H9 (cell line): ENCODE measurements at regions not wholly inside any gene's neighbourhood (a gene's known extent, or its start where the extent isn't known, plus 50 kb on each side); places are given as distances from the start of the nearest gene placed in this dataset.

ENCODE experiments used
- DNase-seq: peaks from one replicate; pipeline ENCODE4 v3.0.0-alpha.2; 2017
- H2AFZ ChIP-seq: one replicate; pipeline ENCODE4 v1.6.1; 2013; ENCODE audit warnings: mild to moderate bottlenecking, low read length, control low read depth, moderate library complexity
- H2AK5ac ChIP-seq: 2 replicates; pipeline ENCODE4 v1.6.1; 2013; ENCODE audit warnings: low read length, control low read depth, mixed read lengths; ENCODE audit not compliant: insufficient read length
- H2BK120ac ChIP-seq: one replicate; pipeline ENCODE4 v1.6.1; 2013; ENCODE audit warnings: low read depth, mild to moderate bottlenecking, low read length, control low read depth, inconsistent platforms; ENCODE audit not compliant: poor library complexity, severe bottlenecking
- H2BK12ac ChIP-seq: 2 replicates; pipeline ENCODE4 v1.6.1; 2013; ENCODE audit warnings: low read length, control low read depth, mixed read lengths, low read depth; ENCODE audit not compliant: insufficient read length
- H2BK15ac ChIP-seq: 2 replicates; pipeline ENCODE4 v1.6.1; 2013; ENCODE audit warnings: low read depth, low read length, control low read depth
- H2BK20ac ChIP-seq: one replicate; pipeline ENCODE4 v1.6.1; 2013; ENCODE audit warnings: low read depth, mild to moderate bottlenecking, low read length, control low read depth, inconsistent platforms; ENCODE audit not compliant: poor library complexity, severe bottlenecking
- H2BK5ac ChIP-seq: 2 replicates; pipeline ENCODE4 v1.6.1; 2013; ENCODE audit warnings: low read length, control low read depth, mixed read lengths; ENCODE audit not compliant: insufficient read length
- H3K14ac ChIP-seq: 2 replicates; pipeline ENCODE4 v1.6.1; 2013; ENCODE audit warnings: low read length, control low read depth; ENCODE audit not compliant: insufficient read depth
- H3K18ac ChIP-seq: 2 replicates; pipeline ENCODE4 v1.6.1; 2013; ENCODE audit warnings: low read depth, mild to moderate bottlenecking, mixed read lengths, low read length, control low read depth; ENCODE audit not compliant: insufficient read length
- H3K23ac ChIP-seq: 2 replicates; pipeline ENCODE4 v1.6.1; 2013; ENCODE audit warnings: low read length, control low read depth, mixed read lengths, low read depth; ENCODE audit not compliant: insufficient read length
- H3K23me2 ChIP-seq: 2 replicates; pipeline ENCODE4 v1.6.1; 2013; ENCODE audit warnings: low read depth, mild to moderate bottlenecking, mixed read lengths, low read length, control low read depth; ENCODE audit not compliant: insufficient read length, poor library complexity, severe bottlenecking
- H3K27ac ChIP-seq: 2 replicates; pipeline ENCODE4 v1.5.1; 2013; ENCODE audit warnings: low read length, control low read depth, mixed read lengths, low read depth; ENCODE audit not compliant: insufficient read length
- H3K27me3 ChIP-seq: 2 replicates; pipeline ENCODE4 v1.6.1; 2013; ENCODE audit warnings: low read length, control low read depth, inconsistent platforms; ENCODE audit not compliant: insufficient read depth
- H3K4ac ChIP-seq: 2 replicates; pipeline ENCODE4 v1.6.1; 2013; ENCODE audit warnings: low read depth, mild to moderate bottlenecking, control low read depth, inconsistent platforms, low read length, moderate library complexity
- H3K4me1 ChIP-seq: 2 replicates; pipeline ENCODE4 v1.6.1; 2013; ENCODE audit warnings: low read length, control low read depth, inconsistent platforms; ENCODE audit not compliant: insufficient read depth
- H3K4me2 ChIP-seq: 2 replicates; pipeline ENCODE4 v1.6.1; 2013; ENCODE audit warnings: low read length, control low read depth, mixed read lengths; ENCODE audit not compliant: insufficient read length, insufficient read depth
- H3K56ac ChIP-seq: 2 replicates; pipeline ENCODE4 v1.6.1; 2013; ENCODE audit warnings: low read depth, mild to moderate bottlenecking, mixed read lengths, low read length, control low read depth; ENCODE audit not compliant: insufficient read length
- H3K79me1 ChIP-seq: 2 replicates; pipeline ENCODE4 v1.6.1; 2013; ENCODE audit warnings: low read depth, mild to moderate bottlenecking, moderate library complexity, low read length, control low read depth, inconsistent platforms; ENCODE audit not compliant: insufficient read depth, poor library complexity, severe bottlenecking
- H3K79me2 ChIP-seq: 2 replicates; pipeline ENCODE4 v1.6.1; 2013; ENCODE audit warnings: low read length, control low read depth, inconsistent platforms; ENCODE audit not compliant: insufficient read depth
- H3K9ac ChIP-seq: 2 replicates; pipeline ENCODE4 v1.6.1; 2013; ENCODE audit warnings: low read length, control low read depth, mixed read lengths; ENCODE audit not compliant: insufficient read length; ENCODE audit errors: extremely low read depth
- H3K9me3 ChIP-seq: one replicate; pipeline ENCODE4 v1.6.1; 2013; ENCODE audit warnings: low read depth, low read length, inconsistent platforms; ENCODE audit not compliant: control insufficient read depth
- H3T11ph ChIP-seq: one replicate; pipeline ENCODE4 v1.6.1; 2013; ENCODE audit warnings: mild to moderate bottlenecking, low read length, control low read depth, inconsistent platforms
- H4K20me1 ChIP-seq: one replicate; pipeline ENCODE4 v1.6.1; 2013; ENCODE audit not compliant: control insufficient read depth, insufficient read length, insufficient read depth
- H4K5ac ChIP-seq: 2 replicates; pipeline ENCODE4 v1.6.1; 2013; ENCODE audit warnings: low read depth, mild to moderate bottlenecking, mixed read lengths, low read length, control low read depth; ENCODE audit not compliant: insufficient read length
- H4K8ac ChIP-seq: replicated peaks from 2 replicates; pipeline ENCODE4 v1.6.1; 2013; ENCODE audit warnings: low read length, control low read depth, mixed read lengths, low read depth; ENCODE audit not compliant: insufficient read length
- H4K91ac ChIP-seq: 2 replicates; pipeline ENCODE4 v1.6.1; 2013; ENCODE audit warnings: low read depth, mild to moderate bottlenecking, moderate library complexity, mixed read lengths, low read length, control low read depth; ENCODE audit not compliant: insufficient read length
- H3K27ac Mint-ChIP-seq, 3 experiments: 2 replicates in 2 of 3; 3 replicates in 1 of 3; pipeline ENCODE4 v1.8.0; 2020 to 2021; ENCODE audit warnings: mixed read lengths in 3 of 3, mild to moderate bottlenecking in 1 of 3, moderate library complexity in 1 of 3
- H3K27me3 Mint-ChIP-seq: 2 replicates; pipeline ENCODE4 v1.8.0; 2021; ENCODE audit warnings: low read depth, mild to moderate bottlenecking, moderate library complexity, mixed read lengths
- H3K36me3 Mint-ChIP-seq, 3 experiments: 2 replicates in 2 of 3; 3 replicates in 1 of 3; pipeline ENCODE4 v1.8.0; 2020 to 2021; ENCODE audit warnings: low read depth in 3 of 3, mixed read lengths in 3 of 3; ENCODE audit not compliant: insufficient read depth in 1 of 3
- H3K4me1 Mint-ChIP-seq, 2 experiments: 2 replicates each; pipeline ENCODE4 v1.8.0; 2020; ENCODE audit warnings: mixed read lengths in 2 of 2
- H3K4me3 Mint-ChIP-seq, 2 experiments: 2 replicates in 1 of 2; 3 replicates in 1 of 2; pipeline ENCODE4 v1.8.0; 2020 to 2021; ENCODE audit warnings: mild to moderate bottlenecking in 2 of 2, mixed read lengths in 2 of 2, moderate library complexity in 1 of 2
- H3K9me3 Mint-ChIP-seq, 2 experiments: 2 replicates in 1 of 2; 3 replicates in 1 of 2; pipeline ENCODE4 v1.8.0; 2020; ENCODE audit warnings: mild to moderate bottlenecking in 2 of 2, mixed read lengths in 2 of 2, moderate library complexity in 1 of 2
- whole genome bisulfite sequencing: extraction: QIAGEN DNeasy Blood & Tissue Kit; methylation state at CpG from one replicate; pipeline ENCODE4 v1.1.7; 2013; ENCODE audit warnings: missing lambda C conversion rate, low lambda C conversion rate, mixed read lengths; ENCODE audit not compliant: insufficient read length; ENCODE audit errors: extremely low coverage; 5-methylcytosine and 5-hydroxymethylcytosine counted together
- TF ChIP-seq, protein P1 (sequence below): fragments of 200-600 bp; sonication (generic); conservative IDR thresholded peaks from 3 replicates; pipeline ENCODE4 v1.8.0; 2021; ENCODE audit warnings: antibody characterized with exemption, mild to moderate bottlenecking

DNA sequence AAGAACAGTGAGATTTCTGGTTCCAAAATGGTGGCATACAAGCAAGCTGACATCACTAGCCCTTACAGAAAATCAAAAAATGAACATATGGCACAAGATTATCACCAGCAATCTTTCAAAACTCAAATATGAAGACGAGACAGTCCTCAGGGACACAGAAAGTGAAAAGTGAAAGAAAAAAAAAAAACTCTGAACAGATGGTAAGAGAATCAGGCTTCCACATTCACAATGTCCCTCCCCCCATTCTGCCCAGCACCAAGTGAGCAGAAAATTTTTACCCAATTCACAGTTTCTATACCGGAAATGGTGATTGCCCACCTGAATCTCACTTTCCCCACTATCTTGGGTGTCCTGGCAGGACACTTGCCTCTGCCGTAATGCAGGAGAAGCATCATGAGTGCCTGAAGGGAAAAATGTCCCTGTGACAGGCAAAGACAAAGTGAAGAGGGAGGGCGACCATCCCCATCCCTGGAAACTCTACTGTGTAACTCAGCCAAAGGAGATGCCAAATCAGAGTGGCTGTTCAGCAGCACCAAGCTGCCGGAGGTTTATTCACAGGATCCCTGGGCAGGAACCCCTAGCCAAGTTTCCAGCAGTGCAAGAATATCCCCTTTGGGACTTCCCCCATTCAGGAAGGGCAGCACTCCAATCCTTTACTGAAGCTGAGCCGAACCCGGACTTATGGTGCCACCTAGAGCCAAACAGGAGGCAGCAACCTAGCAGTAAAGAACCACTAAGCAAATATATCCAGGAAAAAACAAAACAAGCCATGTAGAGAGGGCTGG, 312.2 kb downstream of the LRATD1 start:
- Histone ChIP-seq H3K79me2 (no peaks in the 10 kb centered on the region), H3K23me2 (no peaks in the 10 kb centered on the region), H3K56ac (no peak overlapping the region), H3K18ac (no peak overlapping the region), H2AK5ac (no peak overlapping the region), H3T11ph (no peak overlapping the region), H2BK12ac (no peak overlapping the region), H3K14ac (no peak overlapping the region), H2BK20ac (no peak overlapping the region), H4K5ac (no peak overlapping the region), H3K79me1 (no peaks in the 10 kb centered on the region), H3K4me2 (no peak overlapping the region), H4K91ac (no peak overlapping the region), H2BK5ac (no peak overlapping the region), H3K9me3 (no peaks in the 10 kb centered on the region), H3K9ac (no peak overlapping the region), H3K23ac (no peak overlapping the region), H3K27ac (no peak overlapping the region), H4K20me1 (no peaks in the 10 kb centered on the region), H4K8ac (no peak overlapping the region), H2AFZ (no peak overlapping the region), H3K27me3 (no peaks in the 10 kb centered on the region), H3K4ac (no peak overlapping the region), H2BK15ac (no peak overlapping the region), H3K4me1 (no peaks in the 10 kb centered on the region), H2BK120ac (no peak overlapping the region)
- no peak overlapping the region for H3K27ac Mint-ChIP-seq
- no peak overlapping the region for H3K4me3 Mint-ChIP-seq
- TF ChIP-seq, protein P1, sequence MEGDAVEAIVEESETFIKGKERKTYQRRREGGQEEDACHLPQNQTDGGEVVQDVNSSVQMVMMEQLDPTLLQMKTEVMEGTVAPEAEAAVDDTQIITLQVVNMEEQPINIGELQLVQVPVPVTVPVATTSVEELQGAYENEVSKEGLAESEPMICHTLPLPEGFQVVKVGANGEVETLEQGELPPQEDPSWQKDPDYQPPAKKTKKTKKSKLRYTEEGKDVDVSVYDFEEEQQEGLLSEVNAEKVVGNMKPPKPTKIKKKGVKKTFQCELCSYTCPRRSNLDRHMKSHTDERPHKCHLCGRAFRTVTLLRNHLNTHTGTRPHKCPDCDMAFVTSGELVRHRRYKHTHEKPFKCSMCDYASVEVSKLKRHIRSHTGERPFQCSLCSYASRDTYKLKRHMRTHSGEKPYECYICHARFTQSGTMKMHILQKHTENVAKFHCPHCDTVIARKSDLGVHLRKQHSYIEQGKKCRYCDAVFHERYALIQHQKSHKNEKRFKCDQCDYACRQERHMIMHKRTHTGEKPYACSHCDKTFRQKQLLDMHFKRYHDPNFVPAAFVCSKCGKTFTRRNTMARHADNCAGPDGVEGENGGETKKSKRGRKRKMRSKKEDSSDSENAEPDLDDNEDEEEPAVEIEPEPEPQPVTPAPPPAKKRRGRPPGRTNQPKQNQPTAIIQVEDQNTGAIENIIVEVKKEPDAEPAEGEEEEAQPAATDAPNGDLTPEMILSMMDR: peak; percentile 83
- peaks cover 0 to 7% of the 10 kb centered on the region in 2 experiments; a peak in 2 of 4 replicates for H3K4me1 Mint-ChIP-seq
- peak; percentile 76 for DNase-seq
- H3K27me3 Mint-ChIP-seq: no peaks in the 10 kb centered on the region
- H3K36me3 Mint-ChIP-seq: peaks cover 0 to 3% (median 0%) of the 10 kb centered on the region in 3 experiments; a peak in 1 of 7 replicates
- H3K9me3 Mint-ChIP-seq: peaks cover 3 to 7% of the 10 kb centered on the region in 2 experiments; a peak in 3 of 5 replicates
- no CpG with 5 or more reads among the region's 7 CpGs for WGBS
